ENCODE measurements at regions not wholly inside any gene's neighbourhood (a gene's known extent, or its start where the extent isn't known, plus 50 kb on each side); places are given as distances from the start of the nearest gene placed in this dataset.

GRCh38 chr14:65937079-65937959 lies 524.8 kb downstream of the FUT8 start:
- no peak for DNase-seq

DNA sequence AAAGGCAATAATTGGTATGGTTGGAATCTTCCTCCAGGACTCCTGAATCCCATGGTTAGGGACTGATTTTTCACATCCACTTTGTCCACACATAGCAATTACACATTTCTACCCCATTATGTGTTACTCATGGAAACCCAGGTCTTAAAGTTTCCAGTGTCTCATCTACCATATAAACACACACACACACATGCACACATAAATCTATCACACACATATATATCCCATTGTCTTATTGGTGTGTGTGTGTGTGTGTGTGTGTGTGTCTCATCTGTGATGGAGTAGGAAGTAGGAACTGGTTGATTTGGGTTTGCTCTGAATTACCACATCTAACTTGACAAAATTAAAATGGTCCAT lies 525.4 kb downstream of the FUT8 start:
- DNase-seq = no peak

DNA sequence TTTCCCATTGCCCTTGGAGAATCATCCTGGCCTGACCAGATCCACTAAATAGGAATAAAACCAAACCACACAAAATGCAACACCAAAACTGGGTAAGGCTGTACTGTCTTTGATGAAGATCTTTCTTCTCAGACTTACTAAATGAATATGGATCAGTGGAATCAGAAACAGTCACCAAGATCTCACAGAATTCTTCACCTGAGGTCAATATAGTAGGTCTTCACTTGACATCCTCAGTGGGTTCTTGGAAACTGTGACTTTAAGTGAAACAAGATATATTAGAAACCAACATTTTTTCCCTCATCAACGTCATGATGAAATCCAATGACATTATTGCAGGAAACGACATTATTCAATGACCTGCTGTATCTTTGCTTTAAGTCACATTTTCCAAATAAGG lies 526.2 kb downstream of the FUT8 start:
- no peak for DNase-seq

DNA sequence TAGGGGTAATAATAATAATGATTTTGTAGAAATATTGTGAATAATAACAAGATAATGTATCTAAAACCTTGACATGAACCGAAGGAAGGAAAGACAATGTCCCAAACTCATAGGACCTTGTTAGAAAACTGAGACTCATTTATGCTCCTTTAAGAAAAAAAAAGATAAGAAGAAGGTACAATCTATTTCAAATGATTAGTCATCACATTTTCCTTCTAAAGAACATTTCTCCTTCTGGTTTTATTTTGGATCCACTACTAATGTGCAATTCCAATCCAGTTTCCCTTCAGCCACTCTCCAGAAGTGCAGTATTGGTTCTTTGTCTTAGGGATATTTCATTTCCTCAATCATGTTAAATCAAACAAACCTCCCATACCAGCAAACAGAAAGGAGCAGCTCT lies 526.7 kb downstream of the FUT8 start:
- DNase-seq = no peak

GRCh38 chr14:65940056-65940735 lies 527.7 kb downstream of the FUT8 start:
- DNase-seq = no peak

DNA sequence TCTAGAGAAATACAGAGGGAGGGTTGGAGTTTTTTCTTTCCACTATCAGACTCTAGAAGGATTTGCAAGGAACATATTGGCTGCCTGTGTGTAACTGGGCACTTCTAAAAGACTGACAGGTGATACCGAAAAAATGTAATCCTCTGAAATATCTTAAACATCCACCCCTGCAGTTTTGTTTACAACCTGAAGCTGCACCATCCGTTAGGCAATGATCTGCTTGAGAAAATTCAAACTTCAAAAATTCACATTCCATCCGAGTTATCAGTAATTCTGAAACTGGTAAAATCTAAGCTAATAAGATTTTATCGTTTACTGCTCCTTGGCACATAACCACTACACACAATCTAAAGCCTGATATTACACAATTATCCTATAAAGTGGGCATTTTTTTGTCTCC lies 528.6 kb downstream of the FUT8 start:
- no peak for DNase-seq

GRCh38 chr14:65943150-65943549 lies 530.6 kb downstream of the FUT8 start:
- DNase-seq = no peak

DNA sequence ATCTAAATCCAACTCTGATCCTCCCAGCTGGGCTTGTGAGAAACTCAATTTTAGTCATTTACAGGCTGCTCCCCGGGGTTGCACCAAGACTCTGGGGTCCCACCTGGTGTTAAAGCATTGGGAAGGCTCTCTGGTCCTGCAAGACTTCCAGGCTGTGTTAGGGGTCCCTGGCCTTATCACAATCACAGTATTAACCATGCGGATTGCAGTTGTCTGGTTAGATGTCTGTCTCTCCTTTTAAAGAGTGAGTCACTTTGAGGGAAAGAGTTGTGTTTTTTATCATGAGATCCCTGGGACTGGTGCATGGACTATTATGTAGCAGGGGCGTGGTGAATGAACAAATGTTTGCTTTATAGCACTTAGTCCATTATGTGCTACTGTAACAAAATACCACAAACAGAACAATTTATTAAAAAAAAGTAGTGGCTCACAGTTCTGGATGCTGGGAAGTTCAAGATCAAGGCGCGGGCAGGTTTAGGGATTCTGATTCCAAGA lies 531.4 kb downstream of the FUT8 start:
- no peak for DNase-seq

DNA sequence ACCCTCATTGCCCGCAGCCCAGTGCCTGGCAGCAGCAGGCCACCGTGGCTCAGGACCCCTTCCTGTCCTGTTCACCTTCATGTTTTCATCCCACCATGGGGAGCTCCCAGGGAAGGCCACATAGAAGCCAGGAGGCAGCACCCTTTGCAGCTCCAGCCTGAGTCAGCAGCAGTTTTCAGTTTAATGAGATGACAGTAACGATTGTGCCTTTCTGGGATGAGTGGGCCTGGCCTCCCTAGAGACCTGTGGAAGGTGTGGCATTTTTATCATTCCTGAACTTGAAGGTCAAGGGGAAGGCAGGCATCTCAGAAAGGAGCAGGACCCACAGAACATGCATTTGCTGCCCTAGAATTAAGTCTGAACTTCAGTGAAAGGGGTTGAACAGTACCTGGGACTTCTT lies 532.8 kb downstream of the FUT8 start:
- DNase-seq = no peak

DNA sequence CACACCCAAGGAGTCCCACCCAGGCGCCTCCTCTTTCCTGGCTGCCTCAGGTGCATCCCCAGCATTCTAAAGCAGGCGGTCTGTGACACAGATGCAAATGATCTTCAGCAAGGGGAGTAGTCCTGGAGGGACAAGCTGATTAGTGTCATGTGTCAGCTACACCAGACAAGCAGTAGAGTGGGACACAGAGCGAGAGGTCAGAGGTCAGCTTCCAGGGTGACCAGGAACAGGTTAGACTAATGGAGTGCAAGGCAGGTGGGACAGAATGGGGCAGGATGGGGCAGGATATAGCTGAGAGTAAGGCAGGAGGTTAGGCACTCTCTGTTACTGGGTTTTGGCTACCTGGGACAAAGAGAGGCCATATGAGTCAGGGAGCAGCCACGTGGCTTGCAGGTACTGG lies 534.0 kb downstream of the FUT8 start:
- DNase-seq = no peak

DNA sequence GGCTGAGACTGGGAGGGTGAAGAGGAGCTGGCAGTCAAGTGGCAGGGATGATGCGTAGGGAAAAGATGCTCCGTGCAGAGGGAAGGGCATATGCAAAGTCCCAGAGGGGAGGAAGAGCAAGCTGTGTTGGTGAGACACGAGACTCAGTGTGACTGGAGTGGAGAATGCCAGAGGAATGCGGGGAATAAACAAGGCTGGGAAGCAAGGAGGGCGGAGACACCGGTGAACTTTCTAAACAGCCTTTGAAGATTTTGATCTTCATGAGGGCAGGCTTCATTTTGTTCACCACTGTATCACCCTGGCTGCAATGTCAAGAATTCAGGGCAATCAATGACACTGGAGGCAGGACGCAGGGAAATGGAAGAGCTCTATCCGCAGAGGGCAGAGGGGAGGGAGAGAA lies 535.8 kb downstream of the FUT8 start:
- DNase-seq = no peak

DNA sequence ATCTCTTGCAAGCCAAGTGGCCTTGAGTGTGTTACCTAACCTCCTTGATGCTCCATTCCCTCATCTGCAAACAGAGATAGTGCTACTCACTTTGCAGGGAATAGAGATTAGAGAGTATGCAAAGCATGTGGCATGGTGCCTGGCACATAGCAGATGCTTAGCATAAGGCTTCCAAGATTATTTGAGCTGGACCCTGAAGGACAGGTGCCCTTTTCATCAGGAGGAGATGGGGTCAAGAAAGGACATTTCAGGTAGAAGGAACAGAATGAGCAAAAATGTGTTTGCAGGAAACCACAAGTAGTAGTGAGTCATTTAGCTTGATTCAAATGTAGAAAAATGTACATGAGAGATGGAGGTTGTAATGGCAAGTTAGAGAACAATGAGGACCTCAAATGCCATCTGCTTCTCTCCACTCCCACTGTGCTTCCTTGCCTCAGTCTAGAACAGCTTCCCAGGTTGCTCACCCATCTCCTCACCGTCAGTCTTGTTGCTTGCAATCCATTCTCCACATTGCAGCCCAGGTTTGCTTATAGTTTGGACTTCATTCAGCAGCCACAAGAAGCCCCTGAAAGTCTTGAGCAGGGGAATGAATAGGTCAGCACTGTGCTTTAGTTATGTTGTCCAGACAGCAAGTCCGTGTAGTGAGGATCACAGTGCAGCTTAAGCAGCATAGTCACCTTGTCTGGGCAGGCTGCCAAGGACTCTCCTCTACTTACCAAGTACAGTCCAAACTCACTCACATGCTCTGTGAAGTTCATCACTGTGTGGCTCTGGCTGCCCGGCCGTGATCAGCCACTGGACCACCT lies 536.3 kb upstream of the CCDC196 start:
- DNase-seq = peak; percentile 34

DNA sequence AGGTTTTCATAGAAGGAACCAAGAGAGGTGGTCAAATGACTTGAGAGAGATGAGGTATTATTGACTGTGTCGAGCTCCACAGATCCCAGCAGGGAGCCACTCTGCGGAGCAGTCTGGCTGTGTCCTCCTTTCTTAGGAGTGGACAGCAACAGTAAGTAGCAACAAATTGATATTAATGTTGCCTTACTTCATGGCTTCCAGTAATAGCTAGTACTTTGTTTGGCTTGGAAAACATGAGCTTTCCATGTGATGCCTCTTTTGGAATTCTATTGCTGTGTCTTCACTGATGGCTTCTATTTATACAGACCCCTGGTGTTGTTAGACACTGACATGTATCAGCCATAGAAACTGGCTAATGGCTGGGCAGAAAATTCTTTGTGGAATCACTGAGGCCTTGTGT lies 531.2 kb upstream of the CCDC196 start:
- no peak for DNase-seq

GRCh38 chr14:65957631-65958205 lies 528.5 kb upstream of the CCDC196 start:
- no peak for DNase-seq

DNA sequence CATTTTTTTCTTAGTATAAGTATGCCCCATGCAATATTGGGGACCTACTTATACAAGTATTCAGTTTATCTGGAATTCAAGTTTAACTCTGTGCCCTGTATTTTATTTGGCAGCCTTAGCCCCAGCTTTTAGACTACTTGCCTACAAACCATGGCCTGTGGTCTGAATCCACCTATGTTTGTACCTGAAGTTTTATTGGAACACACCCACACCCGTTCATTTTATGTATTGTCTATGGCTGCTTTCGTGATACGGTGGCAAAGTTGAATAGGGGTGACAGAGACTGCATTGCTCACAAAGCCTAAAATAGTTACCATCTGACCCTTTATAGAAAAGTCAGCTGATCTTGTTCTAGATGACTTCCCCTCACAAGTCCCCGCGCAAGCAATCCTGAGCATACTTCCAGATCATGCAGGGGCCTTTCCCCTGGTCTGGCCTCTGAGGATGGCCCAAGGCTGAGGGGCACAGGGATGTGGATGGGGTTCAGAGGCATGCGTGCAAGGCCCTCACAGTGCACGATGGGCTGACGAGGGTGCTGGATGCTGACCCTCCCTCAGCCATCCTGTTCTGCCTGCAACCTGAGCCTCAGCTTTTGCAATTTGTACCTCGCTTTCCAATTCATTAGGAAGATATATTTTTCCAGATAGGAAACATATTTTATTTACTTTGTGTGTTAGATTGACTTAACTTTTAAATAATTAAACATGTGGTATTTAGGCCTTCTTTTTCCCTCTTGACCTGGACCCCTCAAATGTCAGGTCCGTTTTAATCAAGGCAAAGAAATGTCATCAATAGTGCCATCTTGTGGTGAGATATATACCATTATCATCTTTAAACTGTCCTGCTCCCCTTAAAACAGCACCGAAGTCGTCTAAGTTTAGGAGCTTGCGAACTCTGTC lies 527.3 kb upstream of the CCDC196 start:
- no peak for DNase-seq

- DNase-seq = no peak
These were observed 526.6 kb upstream of the CCDC196 start for GRCh38 chr14:65959563-65960024.

GRCh38 chr14:65961004-65961403 lies 525.2 kb upstream of the CCDC196 start:
- DNase-seq = no peak

- DNase-seq = no peak
These were observed 523.2 kb upstream of the CCDC196 start for GRCh38 chr14:65962952-65963351.

DNA sequence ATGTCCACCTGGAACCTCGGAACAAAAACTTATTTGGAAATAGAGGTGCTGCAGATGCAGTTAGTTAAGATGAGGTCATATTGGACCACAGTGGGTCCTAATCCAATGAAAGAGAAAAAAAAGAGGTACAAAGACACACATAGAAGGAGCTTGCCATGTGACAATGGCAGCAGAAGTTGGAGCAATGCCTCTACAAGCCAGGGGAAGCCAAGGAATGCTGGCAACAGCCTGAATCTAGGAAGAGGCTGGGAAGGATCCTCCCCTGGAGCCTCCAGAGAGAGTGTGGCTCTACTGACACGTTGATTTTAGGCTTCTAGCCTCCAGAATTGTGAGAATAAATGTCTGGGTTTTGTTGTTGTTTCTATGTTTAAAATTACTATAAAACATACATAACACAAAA lies 521.8 kb upstream of the CCDC196 start:
- DNase-seq = no peak

DNA sequence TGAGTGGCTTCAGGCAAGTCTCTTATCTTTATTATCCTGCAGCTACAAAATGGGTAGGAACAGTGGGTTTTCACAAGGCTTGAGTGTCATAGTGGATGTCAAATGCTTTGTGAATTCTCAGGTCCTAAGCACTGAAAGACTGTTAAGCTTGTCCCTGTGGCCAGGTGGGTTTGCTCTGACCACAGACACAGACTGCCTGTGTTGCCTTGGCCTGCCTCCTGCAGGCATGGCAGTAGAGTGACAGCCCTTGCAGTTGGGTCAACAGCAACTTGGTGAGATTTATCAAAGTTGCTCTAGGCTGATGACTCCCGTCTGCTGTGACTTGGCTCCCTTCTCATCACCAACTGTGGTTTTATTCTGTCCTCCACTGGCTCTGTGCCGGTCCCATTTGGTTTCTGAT lies 520.0 kb upstream of the CCDC196 start:
- DNase-seq = no peak

GRCh38 chr14:65972346-65972870 lies 513.8 kb upstream of the CCDC196 start:
- DNase-seq = no peak

GRCh38 chr14:65972891-65973290 lies 513.3 kb upstream of the CCDC196 start:
- DNase-seq = no peak
